Muscle of back (tissue), 3 donors: ENCODE measurements at regions not wholly inside any gene's neighbourhood (a gene's known extent, or its start where the extent isn't known, plus 50 kb on each side); places are given as distances from the start of the nearest gene placed in this dataset.
"Not testable (repeated sequence)": the region's sequence is repeated elsewhere in the genome, so short reads cannot be mapped to it uniquely, and the experiment has no call there.

Experiments used
- DNase-seq, 3 donors: peaks; one replicate each; pipeline versions ENCODE4 v3.0.0 to v3.0.0-alpha.2; 2013

- not testable (repeated sequence) for DNase-seq
These were observed 599.3 kb upstream of the B3GAT1 start for GRCh38 chr11:135011313-135011712.

GRCh38 chr11:135009125-135009524 is 597.1 kb upstream of the B3GAT1 start:
- DNase-seq, result no peak

GRCh38 chr11:135008412-135008811 is 596.4 kb upstream of the B3GAT1 start:
- no peak for DNase-seq

GRCh38 chr11:135008001-135008405 is 596.0 kb upstream of the B3GAT1 start:
- peak; percentile 53 to 84 (median 68) for DNase-seq

GRCh38 chr11:135006800-135007199 is 594.8 kb upstream of the B3GAT1 start:
- DNase-seq, result peak in 1 of 3 donors; percentile 27

- DNase-seq, result peak in 1 of 3 donors; percentile 65
These were observed 592.5 kb upstream of the B3GAT1 start for GRCh38 chr11:135004495-135004894.

- no peak for DNase-seq
These were observed 590.2 kb upstream of the B3GAT1 start for GRCh38 chr11:135002236-135002635.

GRCh38 chr11:135001581-135001980 is 589.5 kb upstream of the B3GAT1 start:
- DNase-seq, result no peak

- not testable (repeated sequence) for DNase-seq
These were observed 589.0 kb upstream of the B3GAT1 start for GRCh38 chr11:135001065-135001464.

GRCh38 chr11:134999590-134999989 is 587.5 kb upstream of the B3GAT1 start:
- DNase-seq, result no peak

- no peak for DNase-seq
These were observed 585.7 kb upstream of the B3GAT1 start for GRCh38 chr11:134997652-134998320.

GRCh38 chr11:134995741-134996140 is 583.7 kb upstream of the B3GAT1 start:
- peak in 2 of 3 donors; percentile 38 to 73 for DNase-seq

- no peak for DNase-seq
These were observed 582.4 kb upstream of the B3GAT1 start for GRCh38 chr11:134994431-134994830.

GRCh38 chr11:134993691-134994243 is 581.7 kb upstream of the B3GAT1 start:
- DNase-seq, result no peak

GRCh38 chr11:134992981-134993380 is 580.9 kb upstream of the B3GAT1 start:
- DNase-seq, result no peak

- no peak for DNase-seq
These were observed 576.5 kb upstream of the B3GAT1 start for GRCh38 chr11:134988495-134988894.

GRCh38 chr11:134987822-134988221 is 575.8 kb upstream of the B3GAT1 start:
- DNase-seq, result no peak

GRCh38 chr11:134987223-134987768 is 575.3 kb upstream of the B3GAT1 start:
- peak in 1 of 3 donors; percentile 16 for DNase-seq

- no peak for DNase-seq
These were observed 572.4 kb upstream of the B3GAT1 start for GRCh38 chr11:134984421-134984820.

- not testable (repeated sequence) for DNase-seq
These were observed 570.4 kb upstream of the B3GAT1 start for GRCh38 chr11:134982432-134982831.

GRCh38 chr11:134981835-134982234 is 569.8 kb upstream of the B3GAT1 start:
- DNase-seq, result no peak

GRCh38 chr11:134980819-134981710 is 569.0 kb upstream of the B3GAT1 start:
- no peak for DNase-seq
